ENCODE measurements at regions not wholly inside any gene's neighbourhood (a gene's known extent, or its start where the extent isn't known, plus 50 kb on each side); places are given as distances from the start of the nearest gene placed in this dataset.

DNA sequence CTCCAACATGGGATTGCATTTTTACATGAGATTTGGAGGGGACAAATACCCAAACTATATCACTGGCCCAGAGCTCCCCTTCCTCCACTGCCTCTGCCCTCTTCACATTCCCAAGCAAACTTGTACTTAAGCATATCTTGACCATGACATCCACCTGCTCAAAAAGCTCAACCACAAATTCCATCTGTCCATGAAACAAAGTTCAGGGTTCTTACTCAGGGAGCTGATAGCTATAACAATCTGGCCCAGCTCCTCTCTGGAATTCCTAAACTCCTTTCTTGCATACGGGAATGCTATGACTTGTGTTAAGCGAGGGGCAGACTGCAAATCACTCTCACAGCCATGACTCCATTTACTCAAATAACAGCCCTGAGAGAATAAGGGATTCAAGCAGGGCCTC, 152.1 kb downstream of the GALC start:
- H3K4me3 ChIP-seq = no peak overlapping the region
- H3K4me2 ChIP-seq (ENCODE audit: control insufficient read depth, insufficient read depth) = no peak overlapping the region
- no peak for DNase-seq (ENCODE audit: low read depth, low spot score)
- TF ChIP-seq SREBF2 (IDR thresholded peaks at IDR 0.05; ENCODE audit: low read length) (no peak), FOS (IDR thresholded peaks at IDR 0.05; ENCODE audit: borderline replicate concordance, extremely low read depth, insufficient read length) (no peak), SMAD1 (IDR thresholded peaks at IDR 0.05; ENCODE audit: low read depth, partially characterized antibody) (no peak), ZBTB33 (IDR thresholded peaks at IDR 0.05) (no peak), FOXK2 (IDR thresholded peaks at IDR 0.05) (no peak), NR2C2 (IDR thresholded peaks at IDR 0.05; ENCODE audit: borderline replicate concordance, control insufficient read depth, insufficient read length, low read depth) (no peak)
- no peak for FAIRE-seq
- in situ Hi-C loops (cut with MboI) (no loop called here), intact Hi-C loops (cut with micrococcal nuclease; ENCODE audit: unreplicated experiment) (no loop called here)
- H3K9me3 ChIP-seq (replicated peaks; ENCODE audit: control insufficient read depth, insufficient read depth, low read length) = no peaks in the 10 kb centered on the region
- no peaks in the 10 kb centered on the region for H3K4me1 ChIP-seq (ENCODE audit: control insufficient read depth, insufficient read depth, low read length)
- no peak overlapping the region for H2AFZ ChIP-seq (ENCODE audit: control insufficient read depth, low read depth, low read length)
- no peaks in the 10 kb centered on the region for H4K20me1 ChIP-seq (ENCODE audit: control insufficient read depth, insufficient read depth)
- H3K27me3 ChIP-seq (replicated peaks in 1 of 2; ENCODE audit: control insufficient read depth in 2 of 2, insufficient read depth in 2 of 2, low read length in 1 of 2) = no peaks in the 10 kb centered on the region
- H3K79me2 ChIP-seq (ENCODE audit: control insufficient read depth, insufficient read depth, low read length) = no peaks in the 10 kb centered on the region
- no peak for ATAC-seq
- RAD21 ChIA-PET (ENCODE audit: unreplicated experiment) = no interaction called here
- H3K36me3 ChIP-seq (ENCODE audit: control insufficient read depth in 2 of 2, insufficient read depth in 2 of 2, low read length in 1 of 2) = no peaks in the 10 kb centered on the region
- H3K27ac ChIP-seq (ENCODE audit: control insufficient read depth, insufficient read depth) = no peak overlapping the region
- 30% methylated on average over 2 of the region's 2 CpGs for WGBS (ENCODE audit: insufficient coverage, insufficient replicate concordance, low lambda C conversion rate, missing lambda C conversion rate)
- CTCF ChIA-PET = no interaction called here
- BruUV-seq (replicated peaks) = no TSS peak
- SMC1A ChIA-PET (ENCODE audit: uncharacterized antibody, unreplicated experiment) = interaction anchor here (0.7 kb wide), 1 partner anchor 16 kb away, joined by 3 read pairs; no protein-coding TSS in a partner anchor
- H3K9ac ChIP-seq (ENCODE audit: control insufficient read depth, insufficient read depth, low read length) = no peak overlapping the region
- POLR2A ChIA-PET = no interaction called here

- SMC1A ChIA-PET (ENCODE audit: uncharacterized antibody, unreplicated experiment) = no interaction called here
- TF ChIP-seq SUZ12 (IDR thresholded peaks at IDR 0.05; ENCODE audit: unreplicated experiment) (no peak), E4F1 (IDR thresholded peaks at IDR 0.05; ENCODE audit: borderline replicate concordance, partially characterized antibody) (no peak), RAD21 (IDR thresholded peaks at IDR 0.05; ENCODE audit: insufficient read depth, low read depth, low read length) (no peak), CEBPB (IDR thresholded peaks at IDR 0.05; ENCODE audit: borderline replicate concordance in 1 of 2, low read depth in 2 of 2, low read length in 2 of 2) (no peak), BACH1 (IDR thresholded peaks at IDR 0.05; ENCODE audit: borderline replicate concordance) (no peak), PAX5 (IDR thresholded peaks at IDR 0.05; ENCODE audit: borderline replicate concordance, low read depth, low read length) (no peak)
These were observed 154.1 kb downstream of the GALC start for GRCh38 chr14:87838931-87839330.

More at GRCh38 chr14:87838931-87839330, 154.1 kb downstream of the GALC start:
- intact Hi-C loops (cut with micrococcal nuclease; ENCODE audit: unreplicated experiment) = no loop called here
- no TSS peak for BruUV-seq (replicated peaks)
- no peak for DNase-seq (ENCODE audit: low read depth, low spot score)
- RAD21 ChIA-PET (ENCODE audit: unreplicated experiment) = no interaction called here
- FAIRE-seq = no peak
- H3K4me2 ChIP-seq (ENCODE audit: control insufficient read depth, insufficient read depth) = no peak overlapping the region
- CTCF ChIA-PET = no interaction called here
- no peak overlapping the region for H3K27ac ChIP-seq (ENCODE audit: control insufficient read depth, insufficient read depth)
- ATAC-seq = no peak
- H4K20me1 ChIP-seq (ENCODE audit: control insufficient read depth, insufficient read depth) = no peaks in the 10 kb centered on the region
- no peaks in the 10 kb centered on the region for H3K4me1 ChIP-seq (ENCODE audit: control insufficient read depth, insufficient read depth, low read length)
- POLR2A ChIA-PET = no interaction called here
- H3K9me3 ChIP-seq (replicated peaks; ENCODE audit: control insufficient read depth, insufficient read depth, low read length) = no peaks in the 10 kb centered on the region
- H3K36me3 ChIP-seq (ENCODE audit: control insufficient read depth in 2 of 2, insufficient read depth in 2 of 2, low read length in 1 of 2) = no peaks in the 10 kb centered on the region
- no peaks in the 10 kb centered on the region for H3K27me3 ChIP-seq (replicated peaks in 1 of 2; ENCODE audit: control insufficient read depth in 2 of 2, insufficient read depth in 2 of 2, low read length in 1 of 2)
- no peak overlapping the region for H3K4me3 ChIP-seq
- whole genome bisulfite sequencing (ENCODE audit: insufficient coverage, insufficient replicate concordance, low lambda C conversion rate, missing lambda C conversion rate) = 46% methylated on average over 2 of the region's 2 CpGs
- H2AFZ ChIP-seq (ENCODE audit: control insufficient read depth, low read depth, low read length) = no peak overlapping the region
- no peak overlapping the region for H3K9ac ChIP-seq (ENCODE audit: control insufficient read depth, insufficient read depth, low read length)
- in situ Hi-C loops (cut with MboI) = no loop called here
- no peaks in the 10 kb centered on the region for H3K79me2 ChIP-seq (ENCODE audit: control insufficient read depth, insufficient read depth, low read length)
